GM10266 (cell line): ENCODE measurements at regions not wholly inside any gene's neighbourhood (a gene's known extent, or its start where the extent isn't known, plus 50 kb on each side); places are given as distances from the start of the nearest gene placed in this dataset.

Experiments used
- DNase-seq: peaks from one replicate; pipeline ENCODE4 v3.0.0; 2012; ENCODE audit errors: extremely low spot score
- TF ChIP-seq, protein P1 (sequence below): IDR thresholded peaks from 2 replicates; pipeline ENCODE4 v1.5.1; 2012; ENCODE audit warnings: mild to moderate bottlenecking, low read depth; ENCODE audit not compliant: control insufficient read depth, insufficient read depth; ENCODE audit errors: missing control alignments

DNA sequence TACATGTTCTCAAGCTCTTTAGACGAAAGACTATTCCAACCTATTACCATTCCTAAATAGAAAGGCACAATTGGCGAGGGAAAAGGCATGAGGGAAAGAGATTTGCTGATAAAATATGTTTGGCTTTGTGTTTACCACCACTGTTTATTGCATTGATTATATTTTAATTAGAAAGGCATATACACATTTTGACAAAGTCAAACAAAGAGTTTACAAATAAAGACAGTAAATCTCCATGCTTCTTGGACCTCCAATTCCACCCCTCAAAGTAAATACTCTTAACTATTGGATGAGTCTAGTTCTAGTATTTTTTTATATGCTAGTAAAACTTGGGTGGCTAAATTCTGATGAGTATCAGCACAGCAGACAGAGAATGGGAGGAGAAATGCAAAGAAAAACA, 521.4 kb downstream of the FBXO15 start:
- no peak for DNase-seq
- TF ChIP-seq, protein P1, sequence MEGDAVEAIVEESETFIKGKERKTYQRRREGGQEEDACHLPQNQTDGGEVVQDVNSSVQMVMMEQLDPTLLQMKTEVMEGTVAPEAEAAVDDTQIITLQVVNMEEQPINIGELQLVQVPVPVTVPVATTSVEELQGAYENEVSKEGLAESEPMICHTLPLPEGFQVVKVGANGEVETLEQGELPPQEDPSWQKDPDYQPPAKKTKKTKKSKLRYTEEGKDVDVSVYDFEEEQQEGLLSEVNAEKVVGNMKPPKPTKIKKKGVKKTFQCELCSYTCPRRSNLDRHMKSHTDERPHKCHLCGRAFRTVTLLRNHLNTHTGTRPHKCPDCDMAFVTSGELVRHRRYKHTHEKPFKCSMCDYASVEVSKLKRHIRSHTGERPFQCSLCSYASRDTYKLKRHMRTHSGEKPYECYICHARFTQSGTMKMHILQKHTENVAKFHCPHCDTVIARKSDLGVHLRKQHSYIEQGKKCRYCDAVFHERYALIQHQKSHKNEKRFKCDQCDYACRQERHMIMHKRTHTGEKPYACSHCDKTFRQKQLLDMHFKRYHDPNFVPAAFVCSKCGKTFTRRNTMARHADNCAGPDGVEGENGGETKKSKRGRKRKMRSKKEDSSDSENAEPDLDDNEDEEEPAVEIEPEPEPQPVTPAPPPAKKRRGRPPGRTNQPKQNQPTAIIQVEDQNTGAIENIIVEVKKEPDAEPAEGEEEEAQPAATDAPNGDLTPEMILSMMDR = no peak

DNA sequence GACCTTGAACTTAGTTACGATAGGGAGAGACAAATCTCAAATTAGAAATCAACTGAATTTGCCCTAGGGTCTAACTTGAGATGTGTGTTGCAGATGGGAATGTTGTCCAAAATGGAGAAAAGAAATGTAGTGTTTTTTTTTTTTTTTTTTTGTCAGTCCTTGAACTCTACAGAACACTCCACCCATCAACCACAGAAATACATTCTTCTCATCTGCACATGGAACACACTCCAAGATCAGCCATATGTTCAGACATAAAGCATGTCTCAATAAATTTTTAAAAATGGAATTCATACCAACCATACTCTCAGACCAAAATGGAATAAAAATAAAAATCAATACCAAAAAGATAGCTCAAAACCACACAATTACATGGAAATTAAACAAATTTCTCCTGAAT, 526.5 kb downstream of the FBXO15 start:
- TF ChIP-seq, protein P1 = no peak
- DNase-seq = no peak

DNA sequence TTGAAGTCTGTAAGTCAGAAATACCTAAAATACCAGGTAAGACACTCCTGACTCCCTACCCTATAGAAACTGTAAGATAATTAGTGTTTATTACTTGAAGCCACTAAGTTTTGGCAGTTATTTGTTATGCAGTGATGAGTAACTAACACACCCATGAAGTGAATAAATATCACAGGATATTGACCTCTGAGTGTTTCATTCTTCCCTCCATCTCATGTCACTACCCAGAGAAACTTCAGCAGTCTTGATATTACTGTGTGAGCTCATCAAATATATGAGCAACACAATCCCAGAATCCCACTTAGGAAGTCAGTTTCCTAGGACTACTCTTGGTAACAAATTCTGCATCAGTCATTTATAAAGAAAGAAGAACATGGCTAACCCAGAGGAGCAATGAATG, 529.7 kb downstream of the FBXO15 start:
- TF ChIP-seq, protein P1 = no peak

DNA sequence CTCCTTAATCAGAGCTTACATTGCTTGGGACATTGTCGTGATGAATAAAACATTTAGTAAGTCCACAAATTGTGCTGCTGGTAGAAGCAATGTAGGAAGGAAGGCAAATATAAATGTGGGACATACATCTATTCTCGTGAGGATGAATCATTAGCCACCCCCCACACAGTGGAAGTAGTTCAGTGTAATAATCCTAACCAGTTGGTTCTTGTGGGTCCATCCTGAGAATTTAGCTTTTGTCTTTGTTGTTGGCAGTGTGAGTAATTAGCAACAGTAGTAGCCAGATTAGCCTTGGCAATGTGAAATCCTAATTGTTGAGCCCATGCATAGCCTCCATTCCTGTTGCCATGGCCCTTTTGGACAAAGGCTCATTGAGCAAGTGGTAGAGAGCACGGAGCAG, 532.1 kb downstream of the FBXO15 start:
- no peak for DNase-seq
- TF ChIP-seq, protein P1 = no peak

More for the DNA sequence above, 529.7 kb downstream of the FBXO15 start:
- no peak for DNase-seq

DNA sequence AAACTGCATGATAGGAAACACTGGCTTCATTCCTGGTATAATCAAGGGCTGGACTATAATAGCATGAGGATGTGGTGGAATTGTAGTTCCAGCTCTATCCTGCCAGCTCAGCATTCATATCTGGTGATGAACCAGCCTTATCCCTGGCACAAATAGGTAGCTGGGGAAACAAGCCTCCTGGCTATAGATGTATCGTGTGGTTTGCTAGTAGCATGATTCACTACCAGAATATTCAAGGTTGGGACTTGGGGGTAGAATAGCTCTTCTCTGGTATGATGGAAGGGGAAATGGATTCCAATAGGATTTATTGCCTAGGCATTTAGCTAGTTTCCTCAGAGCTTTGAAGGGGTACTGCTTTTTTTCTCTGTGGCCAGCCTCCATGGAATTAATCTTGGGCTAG, 532.8 kb downstream of the FBXO15 start:
- DNase-seq = no peak
- TF ChIP-seq, protein P1 = no peak

DNA sequence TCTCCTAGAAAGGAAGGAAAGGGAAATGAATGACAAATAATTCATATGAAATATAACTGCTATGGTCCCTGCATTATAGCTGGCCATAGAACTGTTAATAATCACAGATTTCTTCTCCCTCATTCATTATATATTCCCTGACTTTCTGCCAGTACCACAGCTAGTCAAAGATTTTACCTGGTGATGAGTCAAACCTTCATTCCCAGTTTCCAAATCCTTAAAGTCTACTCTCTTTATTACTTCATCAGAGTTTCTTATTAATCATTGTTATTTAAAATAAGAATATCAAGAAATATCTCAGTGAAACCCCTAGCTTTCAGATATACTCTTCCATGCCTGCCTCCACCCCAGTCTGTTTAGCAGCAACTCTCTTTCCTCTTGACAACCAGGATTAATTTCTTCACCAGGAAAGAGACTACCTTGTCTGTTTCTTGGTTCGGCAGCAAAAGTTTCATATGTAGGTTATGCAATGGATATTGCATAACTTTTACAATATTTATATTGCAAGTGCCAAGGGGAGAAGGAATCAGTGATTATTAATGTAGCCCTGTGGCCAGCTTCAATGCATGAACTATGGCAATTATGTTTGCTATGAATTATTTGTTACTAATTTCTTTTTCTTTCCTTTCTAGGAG, 533.8 kb downstream of the FBXO15 start:
- TF ChIP-seq, protein P1 = no peak
- no peak for DNase-seq

DNA sequence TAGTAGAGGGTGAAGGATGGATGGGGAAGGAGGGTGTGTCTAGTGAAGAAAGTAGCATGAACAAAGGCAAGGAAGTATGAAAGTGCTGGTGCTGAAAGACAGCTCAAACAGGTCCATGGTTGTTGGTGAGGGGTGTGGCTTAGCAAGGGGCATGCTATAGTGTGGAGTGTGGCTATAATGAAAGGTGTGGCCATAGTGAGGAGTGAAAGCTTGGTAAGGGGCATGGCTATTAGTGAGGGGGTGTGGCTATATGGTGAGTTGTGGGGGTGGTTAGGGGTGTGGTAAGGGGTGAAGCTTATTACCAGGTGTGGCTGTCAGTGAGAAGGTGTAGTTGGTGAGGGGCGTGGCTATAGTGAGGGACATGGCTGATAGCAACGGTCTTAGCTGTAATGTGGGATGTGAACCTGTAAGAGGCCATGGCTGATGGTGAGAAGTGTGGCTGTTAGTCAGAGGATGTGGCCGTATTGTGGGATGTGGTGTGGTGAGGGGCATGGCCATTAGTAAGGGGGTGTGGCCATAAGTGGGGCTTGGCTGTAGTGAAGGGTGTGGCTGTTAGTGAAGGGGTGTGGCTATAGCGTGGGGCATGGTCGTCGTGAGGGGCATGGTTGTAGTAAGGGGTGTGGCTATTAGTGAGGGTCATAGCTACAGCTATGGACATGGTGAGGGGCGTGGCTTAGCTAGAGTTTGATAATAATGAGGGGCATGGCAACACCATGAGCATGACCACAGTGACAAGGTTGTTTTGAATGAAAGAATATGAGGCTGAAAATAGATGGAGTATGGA, 549.6 kb downstream of the FBXO15 start:
- TF ChIP-seq, protein P1 = no peak
- no peak for DNase-seq
